NK-92 treated with Interleukin-12 subunit alpha and Interleukin-12 subunit beta, amount 100 ng/mL, for 24 hours (cell line): ENCODE measurements at regions not wholly inside any gene's neighbourhood (a gene's known extent, or its start where the extent isn't known, plus 50 kb on each side); places are given as distances from the start of the nearest gene placed in this dataset.

Experiments used
- DNase-seq: peaks from one replicate; lab custom pipeline; 2025; lab: John Stamatoyannopoulos, UW

DNA sequence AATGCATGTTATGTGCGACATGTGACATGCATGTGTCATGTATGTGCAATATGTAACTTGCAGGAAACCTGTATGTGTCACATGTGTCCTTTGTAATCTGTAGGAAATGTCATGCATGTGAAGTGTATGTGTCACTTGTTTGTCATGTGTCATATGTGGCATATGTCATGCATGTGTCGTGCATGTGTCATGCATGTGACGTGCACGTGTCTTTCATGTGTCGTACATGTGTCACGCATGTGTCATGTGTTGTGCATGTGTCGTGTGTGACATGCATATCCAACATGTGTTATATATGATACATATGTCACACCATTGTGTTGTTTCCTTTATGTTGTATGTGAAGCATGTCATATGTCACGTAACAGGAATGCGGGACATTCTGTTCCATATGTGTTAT lies 2153.2 kb upstream of the PIK3C3 start:
- DNase-seq, result no peak

DNA sequence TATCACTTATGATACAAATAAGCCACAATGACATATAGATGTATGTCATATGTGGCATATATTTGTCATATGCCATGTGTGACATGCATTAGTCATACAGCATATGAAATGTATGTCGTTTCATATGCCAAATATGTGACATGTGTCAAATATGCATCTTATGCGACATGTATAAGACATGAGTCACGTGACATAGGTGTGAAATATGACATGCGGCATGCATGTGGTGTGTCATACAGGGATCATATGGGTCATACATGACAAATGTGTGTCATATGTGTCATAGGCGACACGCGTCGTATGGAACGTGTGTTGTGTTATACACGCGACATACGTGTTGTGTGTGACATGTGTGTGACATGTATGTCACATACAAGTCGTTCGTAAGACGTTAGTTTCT lies 2154.0 kb upstream of the PIK3C3 start:
- DNase-seq, result no peak

DNA sequence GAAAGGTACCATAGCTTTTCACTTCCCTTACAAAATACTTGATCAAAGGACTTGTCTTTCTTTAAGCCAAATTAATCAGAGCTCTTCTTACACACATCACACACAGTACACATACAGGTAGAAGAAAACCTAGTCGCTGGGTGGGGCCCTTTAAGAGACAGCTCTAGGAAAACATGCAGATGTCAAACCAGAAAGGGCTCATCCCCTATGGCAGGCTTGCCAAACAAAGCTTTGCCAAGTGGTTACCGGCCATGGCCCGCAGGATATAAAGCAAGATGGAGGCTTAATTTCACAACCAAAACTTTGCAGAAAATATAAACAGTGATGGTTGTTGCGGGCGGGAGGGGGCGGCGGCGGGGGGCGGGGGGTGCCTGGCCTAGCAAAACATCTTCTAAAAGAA lies 2156.0 kb upstream of the PIK3C3 start:
- no peak for DNase-seq

DNA sequence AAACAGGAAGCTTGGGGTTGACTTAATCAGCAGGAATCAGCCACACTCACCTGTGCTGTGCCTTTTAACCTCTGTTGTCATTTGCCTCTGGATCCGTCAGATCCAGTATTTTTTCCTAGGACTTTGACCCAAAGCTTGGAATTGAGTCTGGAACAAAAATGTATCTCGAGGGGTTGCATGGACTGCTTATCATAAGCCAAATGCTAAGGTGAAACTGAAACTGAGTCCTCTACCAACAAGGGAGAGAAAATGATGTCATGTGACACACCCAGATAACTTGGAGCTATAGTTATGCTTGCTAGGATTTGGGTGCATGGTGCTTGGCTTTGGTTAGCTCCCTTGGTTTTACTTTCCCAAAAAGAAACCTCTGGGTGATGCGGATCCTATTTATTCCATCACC lies 2158.6 kb upstream of the PIK3C3 start:
- DNase-seq, result no peak

DNA sequence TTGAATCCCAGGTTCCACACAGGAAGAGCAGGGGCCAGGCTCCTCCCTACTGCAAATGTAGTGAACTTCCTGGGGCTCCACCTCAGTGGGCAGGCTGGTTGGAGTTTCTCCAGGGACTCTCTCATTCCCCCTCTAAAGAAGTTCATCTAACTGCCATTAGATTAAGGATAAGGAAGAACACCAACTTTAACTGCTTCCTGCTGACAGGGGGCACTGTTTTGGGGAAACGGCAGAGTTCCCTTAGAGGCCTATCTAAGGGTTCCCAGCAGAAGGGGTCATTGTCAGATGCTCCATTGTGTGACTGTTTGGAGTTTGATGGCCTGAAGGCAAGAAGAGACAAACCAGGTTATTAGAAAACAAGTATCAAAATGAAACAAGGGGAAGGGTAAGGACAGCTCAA lies 2159.7 kb upstream of the PIK3C3 start:
- DNase-seq, result no peak

DNA sequence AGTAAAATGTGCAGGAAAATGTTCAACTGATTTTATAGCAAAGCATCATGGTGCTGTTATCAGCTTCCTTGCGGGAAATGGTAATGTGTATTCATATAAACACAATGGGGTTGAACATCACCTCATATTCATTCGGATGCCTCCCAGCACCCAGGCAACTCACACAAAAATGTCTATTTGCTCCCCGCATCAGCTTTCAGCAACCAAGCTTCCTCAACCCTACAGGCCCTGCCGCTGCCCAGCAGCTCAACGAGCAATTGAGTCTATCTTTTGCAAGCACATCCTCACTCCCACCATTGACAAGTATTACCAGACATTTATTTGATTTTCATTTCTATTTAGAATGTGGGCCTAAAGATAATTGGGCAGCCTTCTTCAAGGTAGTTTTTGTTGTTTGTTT lies 2161.4 kb upstream of the PIK3C3 start:
- no peak for DNase-seq

DNA sequence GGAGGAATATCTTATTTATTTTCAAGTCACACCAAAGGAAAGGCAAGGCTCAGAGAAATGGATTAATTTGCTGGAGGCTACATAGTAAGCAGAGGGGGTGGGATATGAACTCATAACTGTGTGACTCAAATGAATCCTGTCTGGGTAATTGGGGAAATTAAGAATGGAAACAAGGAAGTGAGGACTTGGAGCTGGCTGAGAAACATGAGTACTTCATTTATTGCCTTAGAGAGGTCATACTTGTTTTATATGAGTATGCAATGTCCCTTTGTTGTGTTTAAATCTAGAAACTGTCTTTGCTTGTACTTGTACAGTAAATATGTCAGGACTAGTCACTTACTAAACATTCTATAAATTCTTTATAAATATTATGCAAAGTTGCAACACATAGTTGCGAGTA lies 2166.7 kb upstream of the PIK3C3 start:
- DNase-seq, result no peak

DNA sequence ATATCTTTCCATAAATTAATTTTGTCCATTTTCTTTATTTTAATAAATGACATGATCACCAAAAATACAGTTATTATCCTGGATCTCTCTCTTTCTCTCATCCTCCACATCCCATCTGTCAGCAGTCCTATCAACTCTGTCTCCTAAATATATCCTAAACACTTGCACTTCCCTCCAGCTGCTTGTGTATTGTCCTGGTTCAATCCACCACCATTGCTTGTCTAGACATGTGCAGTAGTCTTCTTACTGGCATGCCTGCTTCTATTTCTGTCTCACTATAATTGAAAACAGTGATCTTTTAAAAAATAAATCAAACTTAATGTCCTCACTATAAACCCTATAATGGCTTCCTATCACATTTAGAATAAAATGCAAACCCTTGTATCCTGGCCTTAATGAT lies 2168.6 kb upstream of the PIK3C3 start:
- DNase-seq, result no peak

DNA sequence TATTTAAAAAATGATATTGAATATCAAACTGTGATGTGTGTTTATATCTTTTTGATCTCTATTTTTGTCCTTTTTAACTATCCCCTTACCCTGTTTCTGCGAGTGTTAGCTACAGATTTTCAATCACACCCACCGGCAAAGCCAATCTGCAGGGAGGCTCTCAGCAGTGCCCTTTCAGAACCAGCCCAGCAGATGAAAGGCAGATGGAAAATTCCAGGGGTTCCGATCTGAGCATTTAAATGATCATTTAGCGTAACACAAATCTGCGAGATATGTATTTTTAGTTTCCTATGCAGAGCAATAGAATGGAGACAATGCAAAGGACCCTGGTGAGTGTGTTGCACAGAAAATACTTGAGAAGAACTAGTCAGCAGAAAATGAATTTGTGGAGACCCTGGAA lies 2170.5 kb upstream of the PIK3C3 start:
- no peak for DNase-seq

DNA sequence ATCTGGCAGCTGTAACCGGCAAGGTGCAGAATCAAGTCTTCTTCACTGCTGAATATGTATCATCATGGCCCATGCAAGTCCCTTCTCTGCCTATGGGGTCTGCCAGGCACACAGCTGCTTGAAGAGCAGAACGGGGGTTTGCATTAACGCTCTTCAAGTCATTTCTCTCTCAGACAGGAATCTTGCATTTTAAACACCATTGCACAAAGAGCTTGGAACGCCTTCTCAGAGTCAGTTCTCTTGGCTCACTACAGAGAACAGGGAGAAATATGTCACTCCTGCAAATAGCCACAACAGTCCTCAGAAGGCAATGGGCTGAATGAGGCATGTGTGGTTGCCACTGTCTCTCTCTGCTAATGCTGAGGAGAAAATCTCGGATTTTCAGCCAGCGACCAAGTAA lies 2173.5 kb upstream of the PIK3C3 start:
- no peak for DNase-seq

DNA sequence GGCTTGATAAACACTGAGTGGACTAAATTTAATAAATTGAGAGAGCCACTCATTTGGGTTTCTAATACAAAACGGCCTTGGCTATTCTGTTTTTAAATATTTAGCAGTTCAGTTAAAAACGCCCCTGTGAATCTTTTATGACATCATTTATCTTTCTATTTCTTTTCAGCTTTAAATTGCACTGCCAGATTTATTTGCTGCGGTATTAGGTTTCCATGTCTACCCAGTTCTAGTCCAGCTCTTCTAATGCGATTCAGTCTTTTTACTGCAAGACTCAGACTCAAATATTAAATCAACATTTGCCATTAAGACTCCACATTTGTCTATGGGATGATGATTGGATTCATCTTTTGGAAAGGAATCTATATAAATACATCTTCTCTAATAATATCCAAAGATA lies 2174.3 kb upstream of the PIK3C3 start:
- DNase-seq, result no peak

DNA sequence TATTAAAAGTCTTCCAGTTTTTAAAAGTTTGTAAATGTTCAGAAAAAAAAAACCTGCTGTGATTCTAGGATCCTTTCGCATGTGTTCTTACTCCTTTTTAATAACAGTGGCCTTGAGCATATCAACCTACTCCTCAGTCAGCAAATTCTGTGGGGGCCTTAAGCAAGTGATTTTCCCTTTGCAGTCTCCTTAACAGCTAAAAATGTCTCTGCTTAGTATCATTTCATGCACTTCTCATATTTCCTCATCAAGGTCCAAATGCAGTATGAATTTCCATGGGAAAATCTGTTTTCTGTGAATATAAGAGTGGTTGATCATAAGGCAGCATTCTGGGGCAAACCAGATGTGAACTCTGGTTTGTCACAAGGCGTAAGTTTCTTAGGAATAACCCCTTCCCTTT lies 2175.1 kb upstream of the PIK3C3 start:
- no peak for DNase-seq

DNA sequence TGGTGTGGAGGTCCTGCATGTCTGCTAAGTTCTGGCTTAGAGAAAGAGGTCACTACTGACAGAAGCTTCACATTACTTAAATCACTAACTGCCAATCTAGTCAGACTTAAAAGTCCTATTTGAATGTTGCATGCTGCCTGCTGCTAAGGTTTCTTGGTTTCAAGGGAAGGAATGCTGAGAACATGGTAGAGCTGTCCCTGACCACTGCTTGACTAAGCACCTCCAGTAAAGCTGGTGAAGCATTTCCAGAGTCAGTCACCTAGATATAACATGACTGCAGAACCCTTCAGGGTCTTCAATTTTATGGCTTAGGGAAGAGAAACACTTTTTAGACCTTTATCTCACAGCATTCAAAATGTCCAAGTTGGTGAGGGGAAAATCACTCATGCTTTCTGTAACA lies 2178.3 kb upstream of the PIK3C3 start:
- no peak for DNase-seq

DNA sequence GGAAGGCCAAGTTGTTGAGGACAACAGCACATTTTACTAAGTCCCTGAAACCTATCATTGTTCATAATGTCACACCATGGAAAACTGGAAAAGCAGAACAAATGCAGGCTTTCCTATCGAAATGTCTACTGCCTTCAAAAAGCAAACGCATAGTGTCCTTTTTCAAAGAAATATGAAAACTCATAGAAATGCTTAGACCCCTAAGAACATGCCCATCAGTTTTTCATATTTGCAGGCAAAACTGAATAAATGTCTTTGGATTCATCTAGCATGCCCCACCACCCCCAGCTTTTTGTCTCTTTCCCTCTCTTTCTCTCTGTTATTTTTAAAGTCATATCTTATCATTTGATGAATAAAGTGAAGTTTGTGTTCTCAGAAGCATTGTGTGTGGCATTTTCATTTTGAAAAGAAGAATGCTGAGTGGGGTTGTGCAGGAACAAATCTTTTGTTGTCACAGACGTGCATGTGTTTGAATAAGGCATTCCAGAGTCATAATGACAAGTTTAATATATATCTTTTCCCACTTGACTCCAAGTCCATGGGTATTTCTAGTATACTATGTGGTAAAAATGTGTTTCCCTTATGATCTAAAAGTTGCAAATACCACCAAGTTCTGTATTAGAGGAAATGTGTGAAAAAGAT lies 2180.0 kb upstream of the PIK3C3 start:
- no peak for DNase-seq

DNA sequence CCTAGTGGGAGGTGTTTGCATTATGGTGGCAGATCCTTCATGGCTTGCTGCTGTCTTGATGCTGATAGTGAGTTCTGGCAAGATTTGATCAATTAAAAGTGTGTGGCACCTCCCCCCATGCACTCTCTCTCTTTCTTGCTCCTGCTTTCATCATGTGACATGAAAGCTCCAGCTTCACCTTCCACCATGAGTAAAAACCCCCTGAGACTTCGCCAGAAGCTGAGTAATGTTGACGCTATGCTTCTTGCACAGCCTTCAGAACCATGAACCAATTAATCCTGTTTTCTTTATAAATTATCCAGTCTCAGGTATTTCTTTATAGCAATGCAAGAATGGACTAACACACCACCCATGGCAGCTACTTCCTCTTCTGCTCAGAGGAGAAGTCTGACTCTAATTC lies 2181.4 kb upstream of the PIK3C3 start:
- DNase-seq, result no peak

DNA sequence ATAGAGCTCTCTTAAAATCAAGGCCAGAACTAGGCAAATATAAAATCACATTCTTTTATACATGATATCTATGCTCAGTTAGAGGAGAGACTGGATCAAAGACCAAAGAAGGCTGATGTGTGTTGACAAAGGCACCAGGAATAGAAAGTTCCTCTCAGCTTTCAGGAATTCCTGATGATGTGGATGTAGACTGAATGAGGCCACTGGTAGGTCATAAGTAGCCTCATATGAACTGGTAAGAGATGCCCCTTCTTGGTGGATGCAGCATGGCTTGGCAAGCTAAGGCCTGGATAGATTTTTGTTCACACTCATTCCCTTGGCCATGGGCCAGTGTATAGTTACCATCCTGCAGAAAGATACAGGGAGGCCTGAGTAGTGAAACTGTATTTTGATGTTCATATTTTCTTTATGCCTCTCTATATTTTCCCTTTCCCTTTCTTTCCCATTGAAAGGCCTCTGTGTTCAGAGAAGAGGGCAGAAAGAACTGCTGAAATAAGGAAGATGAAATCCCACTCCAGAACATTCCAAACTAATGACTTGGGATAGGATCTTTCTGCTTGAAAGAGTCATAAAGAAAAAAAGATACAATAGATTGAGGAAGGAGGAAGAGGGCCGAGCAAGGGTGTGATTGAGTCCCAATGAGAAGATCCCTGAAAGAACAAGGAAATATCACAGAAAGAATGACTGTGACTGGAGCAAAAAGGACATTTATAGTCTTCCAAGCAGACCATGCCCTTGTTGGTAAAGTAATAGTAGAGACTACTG lies 2182.7 kb upstream of the PIK3C3 start:
- DNase-seq, result no peak

DNA sequence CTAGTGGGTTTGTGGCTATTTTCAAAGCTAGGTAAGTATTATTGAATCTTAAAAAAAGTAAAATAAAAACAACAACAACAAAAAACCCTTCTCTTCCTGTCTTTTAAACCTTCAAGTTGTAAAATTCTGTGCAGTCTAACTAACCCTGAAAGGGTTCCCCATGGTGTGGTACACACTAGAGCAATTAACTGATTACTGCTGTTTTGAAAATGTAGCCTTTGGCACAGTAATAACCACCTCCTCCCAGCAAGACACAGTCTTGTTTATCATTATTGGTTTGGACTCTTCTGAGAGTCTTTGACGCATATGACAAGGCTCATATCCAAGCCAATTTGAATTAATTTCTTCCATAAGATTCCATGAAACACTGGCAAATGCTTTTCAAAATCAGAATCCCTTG lies 2184.6 kb upstream of the PIK3C3 start:
- no peak for DNase-seq

DNA sequence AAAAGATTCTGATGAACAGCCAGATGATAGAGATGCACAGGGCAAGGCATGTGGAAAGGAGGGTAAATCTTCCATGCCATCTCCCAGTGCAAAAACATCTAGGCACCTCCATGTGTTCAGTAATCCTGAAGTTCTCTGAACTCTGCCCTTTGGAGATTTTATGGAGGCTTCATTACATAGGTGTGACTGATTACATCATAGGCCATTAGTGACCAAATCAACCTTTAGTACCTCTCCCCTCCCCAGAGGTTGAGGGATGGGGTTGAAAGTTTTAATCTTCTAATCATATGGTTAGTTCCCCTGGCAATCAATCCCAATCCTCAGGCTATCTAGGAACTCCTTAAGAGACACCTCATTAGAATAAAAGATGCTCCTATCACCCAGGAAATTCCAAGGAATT lies 2190.2 kb upstream of the PIK3C3 start:
- DNase-seq, result no peak

DNA sequence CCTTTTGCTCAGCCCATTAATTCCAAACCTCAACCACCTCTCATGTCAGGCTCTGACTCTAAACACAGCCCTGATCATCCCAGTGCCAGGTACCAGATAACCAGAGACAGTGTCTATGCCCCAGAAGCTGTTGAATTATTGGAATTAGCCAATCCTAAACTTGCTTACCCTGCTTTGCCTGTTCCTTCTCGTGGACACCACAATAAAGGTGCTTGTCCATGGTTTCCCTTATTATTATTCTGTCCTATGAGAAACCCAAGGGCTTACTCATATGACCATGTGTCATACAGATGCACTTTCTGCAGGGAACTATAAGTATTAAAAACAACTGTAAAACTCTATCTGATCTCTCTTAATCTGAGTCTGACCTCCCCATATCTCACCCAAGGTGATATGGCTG lies 2193.8 kb upstream of the PIK3C3 start:
- DNase-seq, result no peak

DNA sequence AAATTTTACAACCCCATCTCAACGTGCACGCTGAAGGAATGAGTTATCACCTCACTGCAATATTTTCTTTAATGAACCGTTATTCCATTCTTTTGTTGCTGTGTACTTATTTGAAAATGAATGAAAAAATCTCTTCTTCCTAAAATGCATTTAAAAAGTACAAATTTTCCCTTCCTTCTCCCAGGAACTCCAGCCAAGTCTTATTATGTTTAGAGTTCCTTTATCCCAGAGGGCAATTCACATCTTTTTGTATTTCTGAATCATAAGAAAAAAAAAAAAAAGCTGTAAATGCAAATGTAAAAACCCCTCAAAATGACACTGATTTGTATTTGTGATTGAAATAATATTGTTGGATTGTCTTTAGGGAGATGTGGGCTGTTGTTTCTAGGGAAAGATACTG lies 2194.3 kb upstream of the CELF4 start:
- DNase-seq, result no peak

DNA sequence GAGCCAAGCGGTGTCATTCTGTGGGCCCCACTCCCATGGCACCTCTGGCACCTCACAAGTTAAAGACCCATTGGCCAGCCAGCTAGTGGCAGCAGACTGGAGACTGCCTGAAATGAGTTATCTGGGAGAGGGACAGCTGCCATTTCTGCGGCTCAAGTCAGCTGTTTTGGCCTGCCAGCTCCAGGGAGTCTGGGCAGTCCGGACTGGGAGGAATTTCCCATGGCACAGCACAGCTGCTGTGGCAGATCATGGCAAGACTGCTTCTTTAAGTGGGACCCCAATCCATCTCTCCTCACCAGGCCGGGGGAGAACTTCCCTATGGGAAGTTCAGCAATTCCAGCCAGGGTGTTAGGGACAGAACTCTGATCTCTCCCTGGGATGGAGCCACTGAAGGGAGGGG lies 2187.6 kb upstream of the CELF4 start:
- no peak for DNase-seq

DNA sequence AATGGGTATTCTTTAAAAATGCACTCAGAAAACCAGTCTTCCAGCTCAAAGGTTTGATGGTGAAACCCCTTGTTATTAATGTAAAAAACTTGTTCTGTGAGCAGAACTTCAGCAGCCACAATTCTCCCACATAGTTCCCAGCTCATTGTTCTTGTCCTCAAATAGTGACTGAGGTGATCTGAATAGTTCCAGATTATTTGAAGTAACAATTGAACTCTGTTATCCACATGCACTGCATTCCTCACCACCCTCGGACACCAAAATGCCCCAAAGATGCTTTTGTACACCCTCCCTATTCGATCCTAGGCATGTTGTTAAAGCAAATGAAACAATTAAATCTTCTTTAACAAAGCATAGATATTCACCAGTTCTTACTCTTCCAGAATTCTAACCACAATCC lies 2186.8 kb upstream of the CELF4 start:
- no peak for DNase-seq

DNA sequence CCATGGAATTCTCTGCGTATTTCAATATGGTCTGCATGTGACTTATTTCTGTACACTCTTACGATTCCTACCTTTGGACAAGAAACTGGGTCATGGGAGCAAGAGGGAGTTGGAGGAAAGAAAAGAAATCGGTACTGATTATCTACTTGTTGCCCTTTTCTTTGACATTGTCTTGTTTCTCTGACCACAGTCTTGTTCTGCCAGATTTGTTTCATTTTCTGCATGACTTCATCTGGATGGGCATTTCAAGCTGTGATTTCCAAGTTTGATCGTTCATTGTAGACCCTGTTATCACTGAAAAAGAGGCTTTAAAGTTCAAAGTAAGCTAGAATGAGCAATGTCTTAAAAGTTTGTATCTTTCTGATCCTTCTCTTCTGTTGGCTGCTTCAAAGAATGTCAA lies 2186.3 kb upstream of the CELF4 start:
- no peak for DNase-seq

DNA sequence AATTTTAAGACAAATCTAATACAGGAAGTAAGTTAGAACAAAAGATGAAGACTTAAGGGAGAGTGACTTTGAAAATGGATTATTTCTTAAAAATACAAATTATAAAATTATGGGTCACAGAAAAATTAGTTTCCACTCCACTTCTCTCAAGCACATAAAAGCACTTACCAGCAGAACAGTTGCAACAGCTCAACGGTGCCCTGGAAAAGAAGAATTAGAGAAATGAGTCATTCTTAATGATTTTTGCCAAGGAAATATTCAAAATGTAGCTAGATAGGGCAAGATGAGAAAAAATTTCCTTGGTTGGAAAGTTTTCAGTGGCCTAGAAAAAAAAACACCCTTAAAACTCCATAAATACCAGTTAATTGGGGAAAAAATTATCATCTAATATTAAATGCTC lies 2185.6 kb upstream of the CELF4 start:
- no peak for DNase-seq
